GM21360 (cell line): ENCODE measurements at regions not wholly inside any gene's neighbourhood (a gene's known extent, or its start where the extent isn't known, plus 50 kb on each side); places are given as distances from the start of the nearest gene placed in this dataset.
A peak's percentile ranks its signal among the peaks of the same experiment; 100 is the strongest.
"Not testable (repeated sequence)": the region's sequence is repeated elsewhere in the genome, so short reads cannot be mapped to it uniquely, and the experiment has no call there.

ENCODE experiments used
- ATAC-seq: cut with Tn5 transposase; IDR thresholded peaks from one replicate; pipeline ENCODE4 v1.9.1; 2021; ENCODE audit warnings: mild to moderate bottlenecking, moderate library complexity; ENCODE audit not compliant: unreplicated experiment

GRCh38 chr2:43149482-43150107 is 76.8 kb downstream of the ZFP36L2 start:
- ATAC-seq = no peak

DNA sequence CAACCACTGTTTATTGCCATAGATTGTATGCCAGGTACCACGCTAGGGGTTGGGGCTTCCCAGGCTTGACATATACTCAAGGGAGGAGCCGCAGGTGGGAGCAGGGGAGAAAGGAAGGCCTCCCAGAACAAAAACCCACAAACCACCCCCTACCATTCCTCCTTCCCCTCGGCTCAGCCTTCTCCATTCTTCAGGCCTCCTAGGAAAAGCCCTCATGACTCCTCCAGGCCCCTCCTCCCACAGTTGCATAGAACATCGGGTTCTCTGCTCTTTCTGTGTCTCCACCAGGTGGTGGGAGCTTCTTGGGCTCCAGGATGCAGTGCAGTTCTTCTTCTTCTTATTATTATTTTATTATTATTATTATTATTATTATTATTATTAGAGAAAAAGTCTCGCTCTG is 80.3 kb downstream of the ZFP36L2 start:
- ATAC-seq = no peak

GRCh38 chr2:43144263-43144662 is 82.1 kb downstream of the ZFP36L2 start:
- no peak for ATAC-seq

DNA sequence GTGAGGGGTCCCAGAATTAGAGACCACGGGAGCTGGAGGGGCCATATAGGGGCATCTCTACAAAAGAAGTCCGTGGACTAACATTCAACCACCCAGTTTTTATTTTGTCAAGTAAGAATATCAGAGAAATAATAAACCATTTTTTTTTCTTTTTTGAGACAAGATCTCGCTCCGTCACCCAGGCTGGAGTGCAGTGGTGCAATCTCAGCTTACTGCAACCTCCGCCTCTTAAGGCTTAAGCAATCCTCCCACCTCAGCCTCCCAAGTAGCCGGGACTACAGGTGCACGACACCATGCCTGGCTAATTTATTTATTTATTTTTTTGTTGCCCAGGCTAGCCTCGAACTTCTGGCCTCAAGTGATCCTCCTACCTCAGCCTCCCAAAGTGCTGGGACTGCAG is 82.7 kb downstream of the ZFP36L2 start:
- ATAC-seq = no peak

DNA sequence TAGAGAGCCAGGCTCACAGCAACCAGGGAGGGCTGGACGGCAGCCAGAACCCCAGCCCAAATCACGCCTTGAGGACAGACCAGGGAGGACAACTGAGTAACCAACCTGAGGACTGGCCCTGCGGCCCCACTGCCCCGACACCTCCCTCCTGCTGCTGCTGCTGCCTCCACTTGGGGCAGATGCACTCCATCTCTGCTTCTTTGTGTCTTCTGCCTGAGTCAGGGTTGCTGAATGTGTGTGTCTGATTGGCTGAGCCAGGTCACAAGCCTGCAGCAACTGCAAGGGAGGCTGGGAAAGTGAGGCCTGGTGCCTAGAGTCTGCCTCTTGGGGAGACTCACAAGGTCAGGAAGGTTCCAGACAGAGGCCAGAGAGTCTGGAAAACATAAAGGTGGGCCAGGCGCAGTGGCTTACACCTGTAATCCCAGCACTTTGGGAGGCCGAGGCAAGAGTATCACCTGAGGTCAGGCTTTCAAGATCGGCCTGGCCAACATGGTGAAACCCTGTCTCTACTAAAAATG is 83.4 kb downstream of the ZFP36L2 start:
- no peak for ATAC-seq

DNA sequence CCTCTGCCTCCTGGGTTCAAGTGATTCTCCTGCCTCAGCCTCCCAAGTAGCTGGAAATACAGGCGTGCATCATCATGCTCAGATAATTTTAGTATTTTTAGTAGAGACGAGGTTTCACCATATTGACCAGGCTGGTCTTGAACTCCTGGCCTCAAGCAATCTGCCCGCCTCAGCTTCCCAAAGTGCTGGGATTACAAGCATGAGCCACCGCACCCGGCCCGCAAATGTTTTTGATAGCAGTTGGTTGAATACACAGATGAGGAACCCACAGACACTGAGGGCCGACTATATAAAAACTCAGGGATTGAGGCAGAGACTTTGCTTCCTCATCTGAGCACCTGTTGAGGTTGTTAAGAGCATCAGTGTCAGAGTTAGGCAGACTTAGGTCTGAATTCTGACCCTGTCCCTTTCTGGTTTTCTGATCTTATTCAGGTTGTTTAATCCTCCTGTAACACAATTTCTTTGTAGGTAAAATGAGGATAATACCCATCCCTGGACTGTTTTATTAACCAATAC is 84.7 kb downstream of the ZFP36L2 start:
- ATAC-seq = not testable (repeated sequence)

GRCh38 chr2:43139996-43140621 is 86.3 kb downstream of the ZFP36L2 start:
- no peak for ATAC-seq

GRCh38 chr2:43139501-43139900 is 86.9 kb downstream of the ZFP36L2 start:
- no peak for ATAC-seq

- ATAC-seq = no peak
These were observed 88.0 kb downstream of the ZFP36L2 start for GRCh38 chr2:43138441-43138840.

DNA sequence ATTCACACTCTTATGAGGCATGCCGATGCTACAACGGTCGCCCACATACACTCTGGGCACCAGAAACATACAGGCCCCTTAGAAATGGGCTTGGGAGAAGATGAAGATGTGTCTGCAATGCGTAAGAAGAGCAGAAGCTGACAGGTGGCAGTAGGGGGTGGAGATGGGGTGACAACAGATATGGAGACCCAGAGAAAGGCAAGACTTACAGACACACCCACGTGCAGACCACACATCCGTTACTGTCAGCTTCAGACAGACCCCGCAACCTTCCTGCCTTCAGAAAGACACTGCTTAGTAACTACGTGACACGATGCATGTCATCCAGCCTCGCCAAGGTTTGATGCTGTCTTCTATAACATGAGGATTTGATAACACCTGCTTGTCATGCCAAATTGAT is 89.5 kb downstream of the ZFP36L2 start:
- peak; percentile 47 for ATAC-seq

DNA sequence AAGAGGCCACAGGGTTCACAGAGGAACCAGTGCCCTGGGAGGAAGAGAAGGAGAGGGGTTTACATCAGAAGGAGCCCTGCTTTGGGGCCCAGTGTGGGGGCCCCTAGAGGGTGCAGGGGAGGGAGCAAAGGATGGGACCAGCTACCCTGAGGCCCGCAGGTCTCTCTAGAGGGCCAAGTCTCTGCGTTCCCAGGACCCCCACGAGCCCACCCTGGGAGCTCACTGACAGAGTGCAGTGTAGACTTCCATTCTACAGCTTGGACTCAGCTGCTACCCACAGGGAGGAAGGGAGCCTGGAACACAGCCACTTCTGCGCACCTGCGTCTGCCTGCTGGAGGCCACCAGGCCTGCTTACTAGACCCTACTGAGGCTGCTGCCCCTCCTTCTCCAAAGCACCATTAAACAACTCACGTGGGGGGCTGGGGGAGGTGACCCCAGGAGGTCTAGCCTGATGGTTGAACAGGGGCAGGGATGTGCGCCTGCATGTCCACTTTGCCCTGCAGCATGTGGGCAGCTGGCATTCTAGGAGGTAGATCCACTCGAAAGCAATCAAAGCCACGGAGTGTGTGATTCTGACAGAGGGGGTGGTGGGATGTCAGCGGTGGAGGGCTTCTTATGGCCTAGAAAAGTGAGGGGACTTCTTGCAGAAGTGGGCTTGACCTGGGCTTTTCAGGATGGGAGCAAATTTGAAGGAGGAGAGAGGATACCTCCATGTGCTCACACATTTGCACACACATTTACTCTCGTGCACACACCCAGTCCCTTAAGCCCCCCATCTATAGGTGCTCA is 90.2 kb downstream of the ZFP36L2 start:
- ATAC-seq = no peak

GRCh38 chr2:43135583-43135982 is 90.8 kb downstream of the ZFP36L2 start:
- no peak for ATAC-seq

GRCh38 chr2:43134571-43134889 is 91.9 kb downstream of the ZFP36L2 start:
- ATAC-seq = no peak

GRCh38 chr2:43133708-43134570 is 92.5 kb downstream of the ZFP36L2 start:
- no peak for ATAC-seq

DNA sequence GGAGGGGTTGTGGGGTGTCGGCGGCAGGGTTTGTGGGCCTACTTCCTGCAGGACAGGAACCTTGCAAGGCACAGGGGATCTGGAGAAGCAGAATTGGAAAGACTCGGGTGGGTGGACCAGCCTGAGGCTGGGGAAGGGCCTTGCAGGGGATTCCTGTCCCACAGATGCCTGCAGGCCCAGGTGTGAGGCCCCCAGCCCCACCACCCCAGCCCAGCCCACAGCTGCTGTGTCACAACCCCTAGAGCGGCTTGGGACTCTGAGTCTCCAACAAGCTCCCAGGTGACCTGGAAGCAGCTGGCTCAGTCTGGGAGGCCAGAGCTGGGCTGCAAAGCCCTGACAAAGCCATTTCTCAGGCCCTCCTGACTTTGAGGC is 93.1 kb downstream of the ZFP36L2 start:
- ATAC-seq = no peak

DNA sequence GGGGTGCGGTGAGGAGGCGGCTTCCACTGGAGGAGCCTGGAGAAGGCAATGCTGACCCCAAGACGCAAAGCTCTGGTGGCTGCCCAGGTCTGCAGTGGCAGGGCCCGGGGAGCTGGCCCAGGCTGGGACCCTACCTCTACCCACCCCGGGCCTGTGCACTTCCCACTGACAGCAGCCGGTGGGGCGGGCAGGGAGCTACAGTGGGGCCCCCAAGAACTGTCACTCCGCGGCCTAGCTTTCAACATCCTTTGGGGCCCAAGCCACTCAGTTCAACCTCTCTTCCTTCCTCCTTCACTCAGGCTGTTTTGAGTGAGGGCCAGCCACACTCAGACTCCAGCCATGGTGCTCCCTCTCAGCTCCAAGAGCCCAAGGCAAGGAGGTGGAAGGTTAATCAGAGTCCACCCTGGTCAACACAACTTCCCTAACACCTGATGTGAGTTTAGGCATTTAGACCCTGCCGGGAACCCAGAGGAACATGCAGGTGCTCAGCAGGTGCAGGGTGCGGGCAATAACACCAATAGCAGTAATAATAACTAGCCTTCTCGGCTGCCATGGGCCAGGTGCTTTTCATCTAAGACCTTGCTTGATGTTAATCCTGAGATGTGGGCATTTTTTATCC is 93.6 kb downstream of the ZFP36L2 start:
- ATAC-seq = no peak

DNA sequence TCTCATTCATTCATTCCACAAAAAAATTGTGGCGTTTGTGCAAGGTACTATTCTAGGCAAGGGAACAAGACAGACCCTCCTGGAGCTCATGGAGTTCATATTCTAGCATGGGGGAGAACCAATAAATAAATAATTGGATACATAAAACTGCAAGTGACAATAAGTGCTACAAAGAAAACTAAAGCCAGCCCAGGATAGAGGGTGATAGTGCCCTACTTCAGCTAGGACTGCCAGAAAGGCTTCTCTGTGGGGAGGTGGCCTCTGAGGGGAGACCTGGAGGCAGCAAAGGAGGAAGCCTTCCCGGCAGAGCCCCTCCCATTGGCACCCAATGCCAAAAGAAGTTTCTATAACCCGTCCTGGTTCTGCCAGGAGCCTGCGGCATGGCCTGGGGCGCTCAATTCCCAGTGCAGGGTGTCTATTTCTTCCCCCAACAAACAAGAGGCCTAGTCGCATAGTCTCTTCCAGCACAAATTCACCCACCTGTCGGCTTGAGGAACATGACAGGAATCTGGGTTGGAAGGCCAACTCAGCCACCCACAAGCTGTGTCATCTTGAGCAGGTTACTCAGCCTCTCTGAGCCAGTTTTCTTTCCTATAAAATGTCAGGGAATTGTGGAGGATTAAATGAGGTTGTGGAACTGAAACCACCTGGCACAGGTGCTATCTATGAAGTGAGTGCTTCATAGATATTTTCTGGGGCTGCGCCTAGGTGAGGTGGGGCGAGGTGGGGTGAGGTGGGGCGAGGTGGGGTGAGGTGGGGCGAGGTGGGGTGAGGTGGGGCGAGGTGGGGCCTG is 94.3 kb downstream of the ZFP36L2 start:
- no peak for ATAC-seq

- peak; percentile 43 for ATAC-seq
These were observed 95.1 kb downstream of the ZFP36L2 start for GRCh38 chr2:43131051-43131889.

DNA sequence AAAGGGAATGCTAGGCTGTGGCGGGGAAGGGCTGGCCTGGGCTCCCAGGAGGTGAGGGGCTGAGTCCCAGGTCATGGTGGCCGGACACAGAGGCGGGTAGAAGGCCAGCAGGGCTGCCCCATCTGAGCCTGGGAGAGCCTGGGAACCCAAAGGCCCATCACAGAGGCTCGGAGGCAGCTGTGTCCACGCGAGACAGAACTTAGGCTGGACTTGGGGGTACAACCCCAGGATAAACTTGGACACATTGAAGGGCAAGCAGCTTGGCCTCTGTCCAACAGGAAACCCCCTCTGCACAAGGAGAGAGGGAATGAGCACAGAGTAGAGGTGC is 95.9 kb downstream of the ZFP36L2 start:
- ATAC-seq = no peak
